VCaP (cell line): ENCODE measurements at regions not wholly inside any gene's neighbourhood (a gene's known extent, or its start where the extent isn't known, plus 50 kb on each side); places are given as distances from the start of the nearest gene placed in this dataset.

ENCODE experiments used
- H3K27ac ChIP-seq: fragments of 450-650 bp; 2 replicates; pipeline ENCODE4 v1.5.1; 2017
- CTCF ChIP-seq: fragments of 450-650 bp; conservative IDR thresholded peaks from 2 replicates; pipeline ENCODE4 v1.5.1; 2017; ENCODE audit warnings: mild to moderate bottlenecking, moderate library complexity

- TF ChIP-seq CTCF = no peak
- H3K27ac ChIP-seq = no peak overlapping the region
Measured at GRCh38 chr2:212649646-212650045, 111.0 kb upstream of the ERBB4 start.

GRCh38 chr2:212646698-212647366 lies 108.2 kb upstream of the ERBB4 start:
- TF ChIP-seq CTCF = no peak
- H3K27ac ChIP-seq = no peak overlapping the region

GRCh38 chr2:212644195-212644837 lies 105.7 kb upstream of the ERBB4 start:
- no peak for TF ChIP-seq CTCF
- H3K27ac ChIP-seq = no peak overlapping the region

GRCh38 chr2:212640428-212640827 lies 101.8 kb upstream of the ERBB4 start:
- no peak overlapping the region for H3K27ac ChIP-seq
- no peak for TF ChIP-seq CTCF

GRCh38 chr2:212638694-212639093 lies 100.1 kb upstream of the ERBB4 start:
- H3K27ac ChIP-seq = no peak overlapping the region
- TF ChIP-seq CTCF = no peak

- H3K27ac ChIP-seq = no peak overlapping the region
- TF ChIP-seq CTCF = no peak
Measured at GRCh38 chr2:212628586-212628985, 90.0 kb upstream of the ERBB4 start.

GRCh38 chr2:212626371-212626918 lies 87.8 kb upstream of the ERBB4 start:
- H3K27ac ChIP-seq = no peak overlapping the region
- TF ChIP-seq CTCF = no peak
